ENCODE measurements at regions not wholly inside any gene's neighbourhood (a gene's known extent, or its start where the extent isn't known, plus 50 kb on each side); places are given as distances from the start of the nearest gene placed in this dataset.

DNA sequence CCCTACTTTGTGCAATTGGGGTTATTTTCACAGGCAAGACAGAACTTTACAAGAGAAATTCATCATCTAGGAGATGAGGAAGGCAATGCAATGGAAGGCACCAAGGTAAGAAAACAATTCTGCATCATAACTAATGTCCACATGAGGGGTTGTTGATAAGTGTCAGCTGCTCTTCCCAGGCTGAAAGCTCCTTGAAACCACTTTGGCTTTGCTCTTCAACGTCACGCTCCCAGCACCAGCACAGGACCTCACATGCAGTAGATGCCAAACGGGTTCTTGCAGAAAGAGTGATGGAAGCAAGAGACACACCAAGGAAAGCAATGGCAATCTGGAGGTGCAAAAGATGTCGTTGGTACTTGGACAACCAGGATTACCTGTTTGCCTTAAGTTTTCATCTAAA, 485.5 kb downstream of the BCL11B start:
- TF ChIP-seq, protein P1, sequence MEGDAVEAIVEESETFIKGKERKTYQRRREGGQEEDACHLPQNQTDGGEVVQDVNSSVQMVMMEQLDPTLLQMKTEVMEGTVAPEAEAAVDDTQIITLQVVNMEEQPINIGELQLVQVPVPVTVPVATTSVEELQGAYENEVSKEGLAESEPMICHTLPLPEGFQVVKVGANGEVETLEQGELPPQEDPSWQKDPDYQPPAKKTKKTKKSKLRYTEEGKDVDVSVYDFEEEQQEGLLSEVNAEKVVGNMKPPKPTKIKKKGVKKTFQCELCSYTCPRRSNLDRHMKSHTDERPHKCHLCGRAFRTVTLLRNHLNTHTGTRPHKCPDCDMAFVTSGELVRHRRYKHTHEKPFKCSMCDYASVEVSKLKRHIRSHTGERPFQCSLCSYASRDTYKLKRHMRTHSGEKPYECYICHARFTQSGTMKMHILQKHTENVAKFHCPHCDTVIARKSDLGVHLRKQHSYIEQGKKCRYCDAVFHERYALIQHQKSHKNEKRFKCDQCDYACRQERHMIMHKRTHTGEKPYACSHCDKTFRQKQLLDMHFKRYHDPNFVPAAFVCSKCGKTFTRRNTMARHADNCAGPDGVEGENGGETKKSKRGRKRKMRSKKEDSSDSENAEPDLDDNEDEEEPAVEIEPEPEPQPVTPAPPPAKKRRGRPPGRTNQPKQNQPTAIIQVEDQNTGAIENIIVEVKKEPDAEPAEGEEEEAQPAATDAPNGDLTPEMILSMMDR (IDR thresholded peaks at IDR 0.05; ENCODE audit: low read depth, low read length) = no peak
- TF ChIP-seq POLR2A (IDR thresholded peaks at IDR 0.05; ENCODE audit: extremely low read depth, insufficient read length) = no peak
- TF ChIP-seq, protein P2, sequence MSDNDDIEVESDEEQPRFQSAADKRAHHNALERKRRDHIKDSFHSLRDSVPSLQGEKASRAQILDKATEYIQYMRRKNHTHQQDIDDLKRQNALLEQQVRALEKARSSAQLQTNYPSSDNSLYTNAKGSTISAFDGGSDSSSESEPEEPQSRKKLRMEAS (IDR thresholded peaks at IDR 0.05; ENCODE audit: low read depth, low read length) = no peak
- no peak for TF ChIP-seq MYC (IDR thresholded peaks at IDR 0.05; ENCODE audit: low read depth, low read length)

All from NB4 (cell line).